WTC11 (cell line): ENCODE measurements at regions not wholly inside any gene's neighbourhood (a gene's known extent, or its start where the extent isn't known, plus 50 kb on each side); places are given as distances from the start of the nearest gene placed in this dataset.

Source experiments
- ATAC-seq: fragments of 200-7000 bp; cut with Tn5 transposase; 2 replicates; pipeline ENCODE4 v1.10.0; 2021; ENCODE audit warnings: mild to moderate bottlenecking, moderate library complexity
- CTCF ChIA-PET: fragments of 300-600 bp; sonication (Branson Sonifier 250); formaldehyde crosslinking; loops from one replicate; lab custom pipeline; 2021; ENCODE audit warnings: antibody characterized with exemption; lab: Charles Lee
- POLR2A ChIA-PET: fragments of 350-600 bp; sonication (Branson Sonifier 250); formaldehyde crosslinking; loops from one replicate; lab custom pipeline; 2021; ENCODE audit warnings: antibody characterized with exemption; lab: Charles Lee
- DNase-seq: peaks from one replicate; pipeline ENCODE4 v3.0.0; 2021; ENCODE audit warnings: low spot score
- H3K27ac Mint-ChIP-seq: 2 replicates; pipeline ENCODE4 v1.8.0; 2021; ENCODE audit warnings: mixed read lengths
- H3K27me3 Mint-ChIP-seq: 2 replicates; pipeline ENCODE4 v1.8.0; 2021; ENCODE audit warnings: low read depth, mild to moderate bottlenecking, moderate library complexity, mixed read lengths
- H3K36me3 Mint-ChIP-seq: 2 replicates; pipeline ENCODE4 v1.8.0; 2021; ENCODE audit warnings: mixed read lengths
- H3K4me1 Mint-ChIP-seq: 2 replicates; pipeline ENCODE4 v1.8.0; 2022; ENCODE audit warnings: mixed read lengths
- H3K4me3 Mint-ChIP-seq: 2 replicates; pipeline ENCODE4 v1.8.0; 2021; ENCODE audit warnings: mild to moderate bottlenecking, moderate library complexity, mixed read lengths
- H3K9me3 Mint-ChIP-seq: 2 replicates; pipeline ENCODE4 v1.8.0; 2021; ENCODE audit warnings: mixed read lengths
- EMX1 ChIP-seq: fragments of 250-450 bp; sonication (Bioruptor Pico); IDR thresholded peaks from 2 replicates; pipeline ENCODE4 v1.8.0; 2021; ENCODE audit warnings: mild to moderate bottlenecking
- ESRRA ChIP-seq: sonication (generic); formaldehyde crosslinking; IDR thresholded peaks from 2 replicates; pipeline ENCODE4 v1.8.1; 2022; ENCODE audit warnings: mild to moderate bottlenecking, missing genetic modification reagents, borderline replicate concordance
- FOXP1 ChIP-seq: sonication (generic); formaldehyde crosslinking; IDR thresholded peaks from 2 replicates; pipeline ENCODE4 v1.8.0; 2022; ENCODE audit warnings: missing genetic modification reagents, mild to moderate bottlenecking, moderate library complexity, borderline replicate concordance
- GABPB1 ChIP-seq: sonication (generic); formaldehyde crosslinking; IDR thresholded peaks from 2 replicates; pipeline ENCODE4 v1.8.1; 2023; ENCODE audit warnings: mild to moderate bottlenecking, missing genetic modification reagents
- IRF2 ChIP-seq: sonication (generic); formaldehyde crosslinking; IDR thresholded peaks from 2 replicates; pipeline ENCODE4 v1.8.0; 2022; ENCODE audit warnings: low read depth, missing genetic modification reagents, borderline replicate concordance
- JAZF1 ChIP-seq: fragments of 250-450 bp; sonication (Bioruptor Pico); IDR thresholded peaks from 2 replicates; pipeline ENCODE4 v1.9.0; 2021; ENCODE audit warnings: moderate library complexity, mild to moderate bottlenecking, inconsistent platforms
- MYBL2 ChIP-seq: sonication (generic); formaldehyde crosslinking; IDR thresholded peaks from 2 replicates; pipeline ENCODE4 v1.8.1; 2023; ENCODE audit warnings: mild to moderate bottlenecking, moderate library complexity, missing genetic modification reagents
- NFE2L1 ChIP-seq: sonication (generic); formaldehyde crosslinking; IDR thresholded peaks from 2 replicates; pipeline ENCODE4 v1.8.1; 2023; ENCODE audit warnings: missing genetic modification reagents
- NR2C2 ChIP-seq: sonication (generic); formaldehyde crosslinking; IDR thresholded peaks from 2 replicates; pipeline ENCODE4 v1.8.0; 2022; ENCODE audit warnings: mild to moderate bottlenecking, missing genetic modification reagents
- RELA ChIP-seq: sonication (generic); formaldehyde crosslinking; IDR thresholded peaks from 2 replicates; pipeline ENCODE4 v1.8.1; 2022; ENCODE audit warnings: missing genetic modification reagents, mild to moderate bottlenecking, borderline replicate concordance
- RORB ChIP-seq: fragments of 250-450 bp; sonication (Bioruptor Pico); IDR thresholded peaks from 2 replicates; pipeline ENCODE4 v1.9.0; 2021; ENCODE audit warnings: mild to moderate bottlenecking
- SMAD3 ChIP-seq: sonication (generic); formaldehyde crosslinking; IDR thresholded peaks from 2 replicates; pipeline ENCODE4 v1.8.0; 2022; ENCODE audit warnings: missing genetic modification reagents, mild to moderate bottlenecking, borderline replicate concordance
- SMAD4 ChIP-seq: sonication (generic); formaldehyde crosslinking; IDR thresholded peaks from 2 replicates; pipeline ENCODE4 v1.8.0; 2022; ENCODE audit warnings: mild to moderate bottlenecking, missing genetic modification reagents
- SOX15 ChIP-seq: fragments of 250-450 bp; sonication (Bioruptor Pico); IDR thresholded peaks from 2 replicates; pipeline ENCODE4 v1.9.0; 2021; ENCODE audit warnings: mild to moderate bottlenecking
- TCF7 ChIP-seq: sonication (generic); formaldehyde crosslinking; IDR thresholded peaks from 2 replicates; pipeline ENCODE4 v1.8.0; 2022; ENCODE audit warnings: mild to moderate bottlenecking, low read depth, missing genetic modification reagents, moderate library complexity
- ZNF232 ChIP-seq: sonication (generic); formaldehyde crosslinking; IDR thresholded peaks from 2 replicates; pipeline ENCODE4 v1.8.0; 2022; ENCODE audit warnings: mild to moderate bottlenecking, missing genetic modification reagents
- ZNF317 ChIP-seq: sonication (generic); formaldehyde crosslinking; IDR thresholded peaks from 2 replicates; pipeline ENCODE4 v1.8.1; 2023; ENCODE audit warnings: low read depth, mild to moderate bottlenecking, moderate library complexity, missing genetic modification reagents, borderline replicate concordance
- ZNF671 ChIP-seq: fragments of 250-450 bp; sonication (Bioruptor Pico); IDR thresholded peaks from 2 replicates; pipeline ENCODE4 v1.8.0; 2021; ENCODE audit warnings: mild to moderate bottlenecking
- TF ChIP-seq, protein P1 (sequence below): sonication (generic); formaldehyde crosslinking; IDR thresholded peaks from 2 replicates; pipeline ENCODE4 v1.8.1; 2023; ENCODE audit warnings: mild to moderate bottlenecking, moderate library complexity, missing genetic modification reagents
- TF ChIP-seq, protein P2 (sequence below): fragments of 250-450 bp; sonication (Bioruptor Pico); IDR thresholded peaks from 2 replicates; pipeline ENCODE4 v1.9.0; 2021; ENCODE audit warnings: mild to moderate bottlenecking
- TF ChIP-seq, protein P3 (sequence below): sonication (generic); formaldehyde crosslinking; IDR thresholded peaks from 2 replicates; pipeline ENCODE4 v1.8.1; 2022; ENCODE audit warnings: missing genetic modification reagents, borderline replicate concordance
- TF ChIP-seq, protein P4 (sequence below): fragments of 250-450 bp; sonication (Bioruptor Pico); IDR thresholded peaks from 2 replicates; pipeline ENCODE4 v1.9.0; 2021; ENCODE audit warnings: mild to moderate bottlenecking
- TF ChIP-seq, protein P5 (sequence below): sonication (generic); formaldehyde crosslinking; conservative IDR thresholded peaks from 2 replicates; pipeline ENCODE4 v1.8.1; 2022; ENCODE audit warnings: mild to moderate bottlenecking, missing genetic modification reagents
- TF ChIP-seq, protein P6 (sequence below): fragments of 250-450 bp; sonication (Bioruptor Pico); IDR thresholded peaks from 2 replicates; pipeline ENCODE4 v1.9.0; 2021; ENCODE audit warnings: moderate library complexity, mild to moderate bottlenecking, inconsistent platforms, borderline replicate concordance
- TF ChIP-seq, protein P7 (sequence below): fragments of 250-450 bp; sonication (Bioruptor Pico); IDR thresholded peaks from 2 replicates; pipeline ENCODE4 v1.9.0; 2021; ENCODE audit warnings: mild to moderate bottlenecking, borderline replicate concordance

DNA sequence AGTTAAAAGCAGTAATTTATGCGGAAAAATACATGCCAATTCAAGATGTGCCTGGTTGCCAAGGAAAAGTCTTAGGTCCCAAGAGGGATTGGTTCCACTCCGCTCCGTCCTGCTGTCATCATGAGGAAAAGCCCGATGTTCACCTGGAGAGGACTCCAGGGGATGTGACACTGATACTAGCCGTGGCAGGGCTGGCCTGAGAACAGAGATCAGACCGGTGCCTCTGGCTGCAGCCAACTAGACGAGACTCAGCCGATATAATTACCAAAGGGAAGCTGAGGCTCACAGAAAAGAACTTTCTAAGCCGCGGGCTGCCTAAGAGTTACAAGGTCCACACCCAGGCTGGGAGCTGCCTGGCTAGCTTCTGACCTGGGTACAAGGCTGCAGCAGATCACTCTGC lies 81.3 kb upstream of the UNC5B start (continued):
- TF ChIP-seq, protein P1, sequence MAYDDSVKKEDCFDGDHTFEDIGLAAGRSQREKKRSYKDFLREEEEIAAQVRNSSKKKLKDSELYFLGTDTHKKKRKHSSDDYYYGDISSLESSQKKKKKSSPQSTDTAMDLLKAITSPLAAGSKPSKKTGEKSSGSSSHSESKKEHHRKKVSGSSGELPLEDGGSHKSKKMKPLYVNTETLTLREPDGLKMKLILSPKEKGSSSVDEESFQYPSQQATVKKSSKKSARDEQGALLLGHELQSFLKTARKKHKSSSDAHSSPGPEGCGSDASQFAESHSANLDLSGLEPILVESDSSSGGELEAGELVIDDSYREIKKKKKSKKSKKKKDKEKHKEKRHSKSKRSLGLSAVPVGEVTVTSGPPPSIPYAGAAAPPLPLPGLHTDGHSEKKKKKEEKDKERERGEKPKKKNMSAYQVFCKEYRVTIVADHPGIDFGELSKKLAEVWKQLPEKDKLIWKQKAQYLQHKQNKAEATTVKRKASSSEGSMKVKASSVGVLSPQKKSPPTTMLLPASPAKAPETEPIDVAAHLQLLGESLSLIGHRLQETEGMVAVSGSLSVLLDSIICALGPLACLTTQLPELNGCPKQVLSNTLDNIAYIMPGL: no peak
- no peak for TF ChIP-seq ZNF671 (CRISPR knock-in tag)
- TF ChIP-seq RORB: no peak
- TF ChIP-seq RELA (CRISPR knock-in tag): no peak
- TF ChIP-seq, protein P2, sequence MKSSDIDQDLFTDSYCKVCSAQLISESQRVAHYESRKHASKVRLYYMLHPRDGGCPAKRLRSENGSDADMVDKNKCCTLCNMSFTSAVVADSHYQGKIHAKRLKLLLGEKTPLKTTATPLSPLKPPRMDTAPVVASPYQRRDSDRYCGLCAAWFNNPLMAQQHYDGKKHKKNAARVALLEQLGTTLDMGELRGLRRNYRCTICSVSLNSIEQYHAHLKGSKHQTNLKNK: no peak
- TF ChIP-seq, protein P3, sequence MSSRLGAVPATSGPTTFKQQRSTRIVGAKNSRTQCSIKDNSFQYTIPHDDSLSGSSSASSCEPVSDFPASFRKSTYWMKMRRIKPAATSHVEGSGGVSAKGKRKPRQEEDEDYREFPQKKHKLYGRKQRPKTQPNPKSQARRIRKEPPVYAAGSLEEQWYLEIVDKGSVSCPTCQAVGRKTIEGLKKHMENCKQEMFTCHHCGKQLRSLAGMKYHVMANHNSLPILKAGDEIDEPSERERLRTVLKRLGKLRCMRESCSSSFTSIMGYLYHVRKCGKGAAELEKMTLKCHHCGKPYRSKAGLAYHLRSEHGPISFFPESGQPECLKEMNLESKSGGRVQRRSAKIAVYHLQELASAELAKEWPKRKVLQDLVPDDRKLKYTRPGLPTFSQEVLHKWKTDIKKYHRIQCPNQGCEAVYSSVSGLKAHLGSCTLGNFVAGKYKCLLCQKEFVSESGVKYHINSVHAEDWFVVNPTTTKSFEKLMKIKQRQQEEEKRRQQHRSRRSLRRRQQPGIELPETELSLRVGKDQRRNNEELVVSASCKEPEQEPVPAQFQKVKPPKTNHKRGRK (CRISPR knock-in tag): no peak
- TF ChIP-seq IRF2 (CRISPR knock-in tag): no peak
- TF ChIP-seq ZNF317: no peak
- no peak for TF ChIP-seq TCF7 (CRISPR knock-in tag)
- TF ChIP-seq, protein P4, sequence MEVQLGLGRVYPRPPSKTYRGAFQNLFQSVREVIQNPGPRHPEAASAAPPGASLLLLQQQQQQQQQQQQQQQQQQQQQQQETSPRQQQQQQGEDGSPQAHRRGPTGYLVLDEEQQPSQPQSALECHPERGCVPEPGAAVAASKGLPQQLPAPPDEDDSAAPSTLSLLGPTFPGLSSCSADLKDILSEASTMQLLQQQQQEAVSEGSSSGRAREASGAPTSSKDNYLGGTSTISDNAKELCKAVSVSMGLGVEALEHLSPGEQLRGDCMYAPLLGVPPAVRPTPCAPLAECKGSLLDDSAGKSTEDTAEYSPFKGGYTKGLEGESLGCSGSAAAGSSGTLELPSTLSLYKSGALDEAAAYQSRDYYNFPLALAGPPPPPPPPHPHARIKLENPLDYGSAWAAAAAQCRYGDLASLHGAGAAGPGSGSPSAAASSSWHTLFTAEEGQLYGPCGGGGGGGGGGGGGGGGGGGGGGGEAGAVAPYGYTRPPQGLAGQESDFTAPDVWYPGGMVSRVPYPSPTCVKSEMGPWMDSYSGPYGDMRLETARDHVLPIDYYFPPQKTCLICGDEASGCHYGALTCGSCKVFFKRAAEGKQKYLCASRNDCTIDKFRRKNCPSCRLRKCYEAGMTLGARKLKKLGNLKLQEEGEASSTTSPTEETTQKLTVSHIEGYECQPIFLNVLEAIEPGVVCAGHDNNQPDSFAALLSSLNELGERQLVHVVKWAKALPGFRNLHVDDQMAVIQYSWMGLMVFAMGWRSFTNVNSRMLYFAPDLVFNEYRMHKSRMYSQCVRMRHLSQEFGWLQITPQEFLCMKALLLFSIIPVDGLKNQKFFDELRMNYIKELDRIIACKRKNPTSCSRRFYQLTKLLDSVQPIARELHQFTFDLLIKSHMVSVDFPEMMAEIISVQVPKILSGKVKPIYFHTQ: no peak
- no peak for TF ChIP-seq JAZF1
- TF ChIP-seq SMAD4 (CRISPR knock-in tag): no peak
- TF ChIP-seq, all 79 proteins: peak for 0

DNA sequence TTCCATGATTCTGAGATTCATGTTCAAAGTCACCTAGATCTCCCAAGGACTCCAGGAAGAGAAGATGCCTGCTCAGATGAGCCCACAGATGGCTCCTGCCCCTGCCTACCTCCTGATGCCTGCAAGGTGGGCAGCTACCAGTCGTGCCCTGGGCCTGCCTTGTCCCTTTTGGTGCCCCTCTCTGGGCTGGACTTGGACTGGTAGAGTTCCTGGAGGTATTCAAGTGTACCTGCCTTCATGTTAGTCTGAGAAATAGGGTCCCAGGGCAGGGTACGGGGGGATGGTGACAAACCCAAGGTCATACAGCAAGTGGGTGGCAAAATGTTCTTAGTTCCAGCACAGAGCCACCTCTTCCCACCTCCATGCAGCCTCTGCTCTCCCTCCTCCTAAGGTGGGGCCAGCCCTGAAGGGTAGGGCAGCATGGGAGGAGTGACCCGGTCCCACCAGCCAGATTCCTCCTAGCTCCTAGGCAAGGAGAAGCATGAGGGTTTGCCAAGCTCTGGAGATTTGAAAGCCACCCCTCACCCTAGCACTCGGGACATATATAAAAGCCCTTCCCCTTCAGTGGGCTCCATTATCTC lies 80.8 kb upstream of the UNC5B start:
- POLR2A ChIA-PET: no interaction called here
- H3K27me3 Mint-ChIP-seq: peaks cover 2% of the 10 kb centered on the region
- peaks cover 32% of the 10 kb centered on the region for H3K4me1 Mint-ChIP-seq
- H3K27ac Mint-ChIP-seq: no peak overlapping the region
- CTCF ChIA-PET: interaction anchor here (1.0 to 1.4 kb wide), 2 partner anchors 68 to 77 kb away, joined by 3 to 4 read pairs; no protein-coding TSS in a partner anchor
- ATAC-seq (no peak), DNase-seq (no peak)
- H3K4me3 Mint-ChIP-seq: no peak overlapping the region
- no peaks in the 10 kb centered on the region for H3K36me3 Mint-ChIP-seq
- no peaks in the 10 kb centered on the region for H3K9me3 Mint-ChIP-seq
- no peak for TF ChIP-seq SMAD3
- TF ChIP-seq, protein P2: no peak
- no peak for TF ChIP-seq GABPB1 (CRISPR knock-in tag)
- no peak for TF ChIP-seq ESRRA
- TF ChIP-seq ZNF232 (CRISPR knock-in tag): no peak
- TF ChIP-seq, protein P5, sequence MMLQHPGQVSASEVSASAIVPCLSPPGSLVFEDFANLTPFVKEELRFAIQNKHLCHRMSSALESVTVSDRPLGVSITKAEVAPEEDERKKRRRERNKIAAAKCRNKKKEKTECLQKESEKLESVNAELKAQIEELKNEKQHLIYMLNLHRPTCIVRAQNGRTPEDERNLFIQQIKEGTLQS: no peak
- no peak for TF ChIP-seq MYBL2 (CRISPR knock-in tag)
- TF ChIP-seq, protein P6, sequence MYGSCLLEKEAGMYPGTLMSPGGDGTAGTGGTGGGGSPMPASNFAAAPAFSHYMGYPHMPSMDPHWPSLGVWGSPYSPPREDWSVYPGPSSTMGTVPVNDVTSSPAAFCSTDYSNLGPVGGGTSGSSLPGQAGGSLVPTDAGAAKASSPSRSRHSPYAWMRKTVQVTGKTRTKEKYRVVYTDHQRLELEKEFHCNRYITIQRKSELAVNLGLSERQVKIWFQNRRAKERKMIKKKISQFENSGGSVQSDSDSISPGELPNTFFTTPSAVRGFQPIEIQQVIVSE (CRISPR knock-in tag): no peak
- TF ChIP-seq NR2C2: no peak
- TF ChIP-seq NFE2L1 (CRISPR knock-in tag): no peak
- no peak for TF ChIP-seq EMX1 (CRISPR knock-in tag)
- TF ChIP-seq SOX15 (CRISPR knock-in tag): no peak
- no peak for TF ChIP-seq FOXP1 (CRISPR knock-in tag)
- no peak for TF ChIP-seq RELA (CRISPR knock-in tag)
- TF ChIP-seq, protein P7, sequence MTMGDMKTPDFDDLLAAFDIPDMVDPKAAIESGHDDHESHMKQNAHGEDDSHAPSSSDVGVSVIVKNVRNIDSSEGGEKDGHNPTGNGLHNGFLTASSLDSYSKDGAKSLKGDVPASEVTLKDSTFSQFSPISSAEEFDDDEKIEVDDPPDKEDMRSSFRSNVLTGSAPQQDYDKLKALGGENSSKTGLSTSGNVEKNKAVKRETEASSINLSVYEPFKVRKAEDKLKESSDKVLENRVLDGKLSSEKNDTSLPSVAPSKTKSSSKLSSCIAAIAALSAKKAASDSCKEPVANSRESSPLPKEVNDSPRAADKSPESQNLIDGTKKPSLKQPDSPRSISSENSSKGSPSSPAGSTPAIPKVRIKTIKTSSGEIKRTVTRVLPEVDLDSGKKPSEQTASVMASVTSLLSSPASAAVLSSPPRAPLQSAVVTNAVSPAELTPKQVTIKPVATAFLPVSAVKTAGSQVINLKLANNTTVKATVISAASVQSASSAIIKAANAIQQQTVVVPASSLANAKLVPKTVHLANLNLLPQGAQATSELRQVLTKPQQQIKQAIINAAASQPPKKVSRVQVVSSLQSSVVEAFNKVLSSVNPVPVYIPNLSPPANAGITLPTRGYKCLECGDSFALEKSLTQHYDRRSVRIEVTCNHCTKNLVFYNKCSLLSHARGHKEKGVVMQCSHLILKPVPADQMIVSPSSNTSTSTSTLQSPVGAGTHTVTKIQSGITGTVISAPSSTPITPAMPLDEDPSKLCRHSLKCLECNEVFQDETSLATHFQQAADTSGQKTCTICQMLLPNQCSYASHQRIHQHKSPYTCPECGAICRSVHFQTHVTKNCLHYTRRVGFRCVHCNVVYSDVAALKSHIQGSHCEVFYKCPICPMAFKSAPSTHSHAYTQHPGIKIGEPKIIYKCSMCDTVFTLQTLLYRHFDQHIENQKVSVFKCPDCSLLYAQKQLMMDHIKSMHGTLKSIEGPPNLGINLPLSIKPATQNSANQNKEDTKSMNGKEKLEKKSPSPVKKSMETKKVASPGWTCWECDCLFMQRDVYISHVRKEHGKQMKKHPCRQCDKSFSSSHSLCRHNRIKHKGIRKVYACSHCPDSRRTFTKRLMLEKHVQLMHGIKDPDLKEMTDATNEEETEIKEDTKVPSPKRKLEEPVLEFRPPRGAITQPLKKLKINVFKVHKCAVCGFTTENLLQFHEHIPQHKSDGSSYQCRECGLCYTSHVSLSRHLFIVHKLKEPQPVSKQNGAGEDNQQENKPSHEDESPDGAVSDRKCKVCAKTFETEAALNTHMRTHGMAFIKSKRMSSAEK (CRISPR knock-in tag): no peak
